Nephron progenitor cell (in vitro differentiated cells): ENCODE measurements at regions not wholly inside any gene's neighbourhood (a gene's known extent, or its start where the extent isn't known, plus 50 kb on each side); places are given as distances from the start of the nearest gene placed in this dataset.

Source experiments
- DNase-seq: peaks from one replicate; pipeline ENCODE4 v3.0.0; 2021
- H3K27ac Mint-ChIP-seq: 2 replicates; pipeline ENCODE4 v1.8.0; 2021; ENCODE audit warnings: mild to moderate bottlenecking, moderate library complexity, mixed read lengths
- H3K27me3 Mint-ChIP-seq: 2 replicates; pipeline ENCODE4 v1.8.0; 2021; ENCODE audit warnings: mild to moderate bottlenecking, low read depth, mixed read lengths; ENCODE audit not compliant: poor library complexity
- H3K36me3 Mint-ChIP-seq: 2 replicates; pipeline ENCODE4 v1.8.0; 2021; ENCODE audit warnings: low read depth, mixed read lengths
- H3K4me1 Mint-ChIP-seq: 2 replicates; pipeline ENCODE4 v1.8.0; 2021; ENCODE audit warnings: mixed read lengths
- H3K4me3 Mint-ChIP-seq: 2 replicates; pipeline ENCODE4 v1.8.0; 2021; ENCODE audit warnings: mild to moderate bottlenecking, moderate library complexity, mixed read lengths
- H3K9me3 Mint-ChIP-seq: 2 replicates; pipeline ENCODE4 v1.8.0; 2021; ENCODE audit warnings: mild to moderate bottlenecking, moderate library complexity, mixed read lengths
- TF ChIP-seq, protein P1 (sequence below): fragments of 200-600 bp; sonication (generic); IDR thresholded peaks from 2 replicates; pipeline ENCODE4 v1.5.0; 2021; ENCODE audit warnings: antibody characterized with exemption

DNA sequence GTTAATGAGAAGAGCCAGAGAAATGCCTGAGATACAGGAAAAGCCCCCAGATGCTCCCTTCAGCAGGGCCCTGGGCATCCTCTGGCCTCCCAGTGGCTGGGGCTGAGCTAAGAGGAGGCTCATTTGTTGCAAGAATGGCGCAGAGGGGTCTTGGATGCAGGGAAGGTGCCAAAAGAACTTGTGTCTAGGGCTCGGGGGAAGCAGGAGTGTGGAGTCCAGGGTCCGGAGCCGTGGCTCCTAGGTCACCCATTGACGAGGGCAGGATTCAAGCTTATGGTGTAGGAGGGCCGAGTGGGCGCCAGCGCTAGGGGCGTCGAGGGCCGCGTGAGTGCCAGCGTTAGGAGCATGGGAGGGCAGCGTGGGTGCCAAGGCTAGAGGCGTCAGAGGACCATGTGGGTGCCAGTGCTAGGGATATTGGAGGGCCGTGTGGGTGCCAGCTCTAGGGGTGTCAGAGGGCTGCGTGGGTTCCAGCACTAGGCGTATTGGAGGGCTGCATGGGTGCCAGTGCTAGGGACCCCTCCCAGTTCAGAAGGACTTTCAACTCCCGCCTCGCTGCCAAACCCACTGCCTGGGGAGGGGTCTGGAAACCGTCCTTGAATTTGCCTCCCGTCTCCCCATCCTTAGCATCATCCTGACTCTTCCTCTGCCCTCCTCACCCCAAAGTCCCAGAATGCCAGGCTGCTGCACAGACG, 250.5 kb upstream of the AFDN start:
- Mint-ChIP-seq H3K9me3 (no peaks in the 10 kb centered on the region), H3K4me1 (peaks cover 72% of the 10 kb centered on the region), H3K36me3 (no peaks in the 10 kb centered on the region), H3K27ac (no peak overlapping the region), H3K4me3 (peak overlapping the region; percentile 23), H3K27me3 (peaks cover 12% of the 10 kb centered on the region)
- TF ChIP-seq, protein P1, sequence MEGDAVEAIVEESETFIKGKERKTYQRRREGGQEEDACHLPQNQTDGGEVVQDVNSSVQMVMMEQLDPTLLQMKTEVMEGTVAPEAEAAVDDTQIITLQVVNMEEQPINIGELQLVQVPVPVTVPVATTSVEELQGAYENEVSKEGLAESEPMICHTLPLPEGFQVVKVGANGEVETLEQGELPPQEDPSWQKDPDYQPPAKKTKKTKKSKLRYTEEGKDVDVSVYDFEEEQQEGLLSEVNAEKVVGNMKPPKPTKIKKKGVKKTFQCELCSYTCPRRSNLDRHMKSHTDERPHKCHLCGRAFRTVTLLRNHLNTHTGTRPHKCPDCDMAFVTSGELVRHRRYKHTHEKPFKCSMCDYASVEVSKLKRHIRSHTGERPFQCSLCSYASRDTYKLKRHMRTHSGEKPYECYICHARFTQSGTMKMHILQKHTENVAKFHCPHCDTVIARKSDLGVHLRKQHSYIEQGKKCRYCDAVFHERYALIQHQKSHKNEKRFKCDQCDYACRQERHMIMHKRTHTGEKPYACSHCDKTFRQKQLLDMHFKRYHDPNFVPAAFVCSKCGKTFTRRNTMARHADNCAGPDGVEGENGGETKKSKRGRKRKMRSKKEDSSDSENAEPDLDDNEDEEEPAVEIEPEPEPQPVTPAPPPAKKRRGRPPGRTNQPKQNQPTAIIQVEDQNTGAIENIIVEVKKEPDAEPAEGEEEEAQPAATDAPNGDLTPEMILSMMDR, result no peak
- DNase-seq, result no peak

DNA sequence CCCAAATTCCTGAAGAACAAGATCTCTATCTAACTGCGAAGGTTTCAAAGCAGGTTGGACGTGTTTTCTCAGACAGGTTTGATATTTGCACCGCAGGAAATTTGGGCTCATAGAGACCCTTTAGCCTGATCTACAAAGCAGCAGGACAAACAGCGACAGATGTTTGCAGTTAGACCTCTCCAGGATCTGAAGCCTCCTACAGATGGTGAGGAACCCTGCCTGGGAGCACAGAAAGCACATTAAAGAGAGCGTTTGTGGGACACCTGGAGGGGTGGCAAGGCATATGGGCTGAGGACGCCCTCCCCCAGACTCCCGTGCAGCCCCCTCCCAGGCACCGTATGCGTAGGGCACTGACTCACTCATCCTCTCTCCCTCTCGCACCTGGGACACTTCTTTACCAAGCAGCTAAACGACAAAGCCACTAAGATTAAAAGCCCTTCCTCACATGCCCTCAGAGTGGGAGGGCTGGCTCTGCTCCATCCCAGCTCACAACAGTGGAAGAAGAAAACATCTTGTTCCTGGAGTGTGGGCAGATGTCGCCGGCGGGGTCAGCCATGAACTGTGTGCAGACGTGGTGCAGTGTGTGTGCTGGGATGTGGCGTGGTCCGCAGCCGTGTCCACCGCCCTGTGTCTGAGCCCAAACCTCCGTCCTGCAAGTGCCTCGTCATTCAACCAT, 249.7 kb upstream of the AFDN start:
- Mint-ChIP-seq H3K27me3 (peaks cover 12% of the 10 kb centered on the region), H3K36me3 (no peaks in the 10 kb centered on the region), H3K4me3 (no peak overlapping the region), H3K4me1 (peaks cover 67% of the 10 kb centered on the region), H3K27ac (peak overlapping the region; percentile 10), H3K9me3 (no peaks in the 10 kb centered on the region)
- TF ChIP-seq, protein P1, result no peak
- DNase-seq, result no peak

DNA sequence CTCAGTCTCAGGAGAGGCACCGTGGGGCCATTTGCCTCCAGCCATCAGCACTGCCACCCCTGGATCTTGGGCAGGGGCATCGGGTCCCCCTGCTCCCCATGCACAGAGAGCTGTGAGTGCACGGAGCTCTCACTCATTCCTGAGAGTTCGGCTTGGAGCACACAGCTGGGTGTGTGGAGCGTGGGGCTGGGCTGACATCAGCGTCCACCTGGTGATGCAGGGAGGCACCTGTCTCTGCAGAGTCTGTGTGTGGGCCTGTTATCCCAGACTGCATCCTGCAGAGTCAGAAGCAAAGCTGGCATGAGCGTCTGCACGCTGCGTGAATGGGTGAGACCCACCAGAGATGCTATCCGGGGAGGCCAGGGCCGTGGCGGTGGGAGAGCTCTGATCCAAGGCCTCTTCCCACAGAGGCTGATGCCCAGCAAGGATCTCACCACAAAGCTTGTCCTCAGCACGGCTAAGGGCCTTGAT, 248.8 kb upstream of the AFDN start:
- no peak overlapping the region for H3K4me3 Mint-ChIP-seq
- H3K4me1 Mint-ChIP-seq, result peaks cover 59% of the 10 kb centered on the region
- peaks cover 2% of the 10 kb centered on the region for H3K36me3 Mint-ChIP-seq
- DNase-seq, result no peak
- peaks cover 9% of the 10 kb centered on the region for H3K27me3 Mint-ChIP-seq
- TF ChIP-seq, protein P1, result no peak
- no peak overlapping the region for H3K27ac Mint-ChIP-seq
- H3K9me3 Mint-ChIP-seq, result peaks cover 7% of the 10 kb centered on the region

DNA sequence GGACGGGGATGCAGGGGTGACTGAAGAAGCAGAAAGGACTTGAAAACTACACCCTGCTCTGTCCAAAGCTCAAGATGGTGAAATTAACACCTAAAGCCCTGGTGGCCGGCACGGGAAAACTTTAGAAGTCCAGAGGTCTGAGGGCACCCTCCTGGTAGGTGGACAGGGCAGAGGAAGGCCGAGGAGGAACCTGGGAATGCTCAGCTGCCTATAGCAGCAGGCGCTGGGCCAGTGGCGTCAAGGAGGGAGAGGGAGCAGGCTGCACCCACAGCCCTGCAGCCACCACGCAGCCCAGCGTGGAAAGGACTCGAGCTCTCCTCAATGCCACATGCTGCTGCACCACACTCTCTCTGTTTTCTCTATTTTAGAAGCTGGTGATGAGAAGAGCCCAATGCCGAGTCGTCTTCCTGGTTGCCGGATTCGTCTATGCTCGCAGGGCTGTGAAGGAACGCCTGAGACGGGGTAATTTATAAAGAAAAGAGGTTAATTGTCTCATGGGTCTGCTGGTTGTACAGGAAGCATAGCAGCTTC, 248.3 kb upstream of the AFDN start:
- no peak overlapping the region for H3K4me3 Mint-ChIP-seq
- DNase-seq, result no peak
- H3K4me1 Mint-ChIP-seq, result peaks cover 54% of the 10 kb centered on the region
- TF ChIP-seq, protein P1, result no peak
- peaks cover 8% of the 10 kb centered on the region for H3K27me3 Mint-ChIP-seq
- peak overlapping the region; percentile 57 for H3K27ac Mint-ChIP-seq
- peaks cover 12% of the 10 kb centered on the region for H3K9me3 Mint-ChIP-seq
- peaks cover 6% of the 10 kb centered on the region for H3K36me3 Mint-ChIP-seq

DNA sequence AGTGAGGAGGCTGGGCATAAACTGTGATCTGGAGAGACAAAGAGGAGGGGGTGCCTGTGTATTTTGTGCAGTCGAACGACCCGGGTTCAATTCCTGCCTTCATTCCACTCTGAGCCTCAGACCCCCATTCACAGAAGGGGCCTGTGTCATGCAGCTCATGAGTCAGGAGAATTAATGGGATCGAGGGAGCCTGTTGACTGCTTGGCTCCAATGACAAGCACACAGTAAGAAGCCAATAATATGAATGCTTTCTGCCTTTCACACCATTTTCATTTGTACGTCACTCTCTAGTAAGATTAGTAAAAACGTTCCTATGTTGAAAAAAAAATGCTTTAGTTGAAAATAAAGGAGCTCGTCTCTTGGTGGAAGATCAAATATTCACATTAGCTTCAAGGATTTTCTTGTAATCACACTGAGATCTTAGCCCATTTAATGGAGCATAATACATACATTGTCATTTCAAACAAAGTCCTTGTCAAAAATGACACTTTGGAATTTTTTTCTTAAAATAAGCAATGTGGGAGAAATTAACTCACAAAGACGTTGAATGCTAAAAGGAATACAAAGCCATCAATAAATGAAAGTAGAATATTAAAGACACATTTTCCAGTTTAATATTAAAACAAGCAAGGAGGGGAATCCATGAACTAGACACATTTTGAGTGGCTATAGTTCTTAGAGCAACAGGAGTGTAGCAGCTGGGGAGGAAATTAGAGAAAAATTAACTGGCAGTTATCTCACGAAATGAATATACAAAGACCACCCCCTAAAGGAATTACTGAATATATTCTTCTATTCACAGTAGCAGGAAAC, 246.7 kb upstream of the AFDN start:
- TF ChIP-seq, protein P1, result no peak
- no peak overlapping the region for H3K4me3 Mint-ChIP-seq
- no peak overlapping the region for H3K27ac Mint-ChIP-seq
- H3K4me1 Mint-ChIP-seq, result peaks cover 38% of the 10 kb centered on the region
- H3K9me3 Mint-ChIP-seq, result peaks cover 28% of the 10 kb centered on the region
- DNase-seq, result no peak
- H3K27me3 Mint-ChIP-seq, result peaks cover 13% of the 10 kb centered on the region
- H3K36me3 Mint-ChIP-seq, result peaks cover 19% of the 10 kb centered on the region
